ENCODE measurements at regions not wholly inside any gene's neighbourhood (a gene's known extent, or its start where the extent isn't known, plus 50 kb on each side); places are given as distances from the start of the nearest gene placed in this dataset.

DNA sequence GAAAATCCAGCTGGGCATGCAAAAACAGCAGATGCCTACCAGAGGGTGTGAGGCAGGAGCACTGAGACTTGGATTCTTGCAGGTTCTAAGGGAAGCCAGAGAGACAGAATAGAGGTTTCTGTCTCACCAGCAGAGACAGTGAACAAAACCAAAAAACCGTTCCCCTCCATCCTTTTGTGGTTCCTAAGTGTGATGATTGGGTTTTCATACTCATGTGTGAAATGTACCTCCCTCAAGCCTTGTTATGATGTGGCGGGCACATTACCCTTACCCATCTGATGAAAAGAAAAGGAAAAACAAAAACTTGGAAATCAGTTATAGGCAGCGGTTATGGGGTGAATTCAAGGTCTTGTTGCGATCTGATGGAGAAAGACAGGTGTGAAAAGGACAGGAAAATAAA, 172.6 kb upstream of the CDH13 start:
- TF ChIP-seq, protein P1, sequence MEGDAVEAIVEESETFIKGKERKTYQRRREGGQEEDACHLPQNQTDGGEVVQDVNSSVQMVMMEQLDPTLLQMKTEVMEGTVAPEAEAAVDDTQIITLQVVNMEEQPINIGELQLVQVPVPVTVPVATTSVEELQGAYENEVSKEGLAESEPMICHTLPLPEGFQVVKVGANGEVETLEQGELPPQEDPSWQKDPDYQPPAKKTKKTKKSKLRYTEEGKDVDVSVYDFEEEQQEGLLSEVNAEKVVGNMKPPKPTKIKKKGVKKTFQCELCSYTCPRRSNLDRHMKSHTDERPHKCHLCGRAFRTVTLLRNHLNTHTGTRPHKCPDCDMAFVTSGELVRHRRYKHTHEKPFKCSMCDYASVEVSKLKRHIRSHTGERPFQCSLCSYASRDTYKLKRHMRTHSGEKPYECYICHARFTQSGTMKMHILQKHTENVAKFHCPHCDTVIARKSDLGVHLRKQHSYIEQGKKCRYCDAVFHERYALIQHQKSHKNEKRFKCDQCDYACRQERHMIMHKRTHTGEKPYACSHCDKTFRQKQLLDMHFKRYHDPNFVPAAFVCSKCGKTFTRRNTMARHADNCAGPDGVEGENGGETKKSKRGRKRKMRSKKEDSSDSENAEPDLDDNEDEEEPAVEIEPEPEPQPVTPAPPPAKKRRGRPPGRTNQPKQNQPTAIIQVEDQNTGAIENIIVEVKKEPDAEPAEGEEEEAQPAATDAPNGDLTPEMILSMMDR (IDR thresholded peaks at IDR 0.05; ENCODE audit: insufficient read depth, low read length): no peak
- TF ChIP-seq POLR2AphosphoS5 (IDR thresholded peaks at IDR 0.05; ENCODE audit: low read depth) (no peak), GABPA (IDR thresholded peaks at IDR 0.05; ENCODE audit: low read depth) (no peak), SPI1 (IDR thresholded peaks at IDR 0.05; ENCODE audit: borderline replicate concordance, low read depth) (no peak)
